DMS 273 (cell line): ENCODE measurements at regions not wholly inside any gene's neighbourhood (a gene's known extent, or its start where the extent isn't known, plus 50 kb on each side); places are given as distances from the start of the nearest gene placed in this dataset.

Experiments used
- DNase-seq: peaks from one replicate; lab custom pipeline; 2025; ENCODE audit not compliant: unreplicated experiment; lab: John Stamatoyannopoulos, UW

GRCh38 chr16:85476389-85476788, 136.7 kb upstream of the GSE1 start:
- DNase-seq: no peak

- DNase-seq: no peak
Observed at GRCh38 chr16:85477801-85478363, 135.2 kb upstream of the GSE1 start.

DNA sequence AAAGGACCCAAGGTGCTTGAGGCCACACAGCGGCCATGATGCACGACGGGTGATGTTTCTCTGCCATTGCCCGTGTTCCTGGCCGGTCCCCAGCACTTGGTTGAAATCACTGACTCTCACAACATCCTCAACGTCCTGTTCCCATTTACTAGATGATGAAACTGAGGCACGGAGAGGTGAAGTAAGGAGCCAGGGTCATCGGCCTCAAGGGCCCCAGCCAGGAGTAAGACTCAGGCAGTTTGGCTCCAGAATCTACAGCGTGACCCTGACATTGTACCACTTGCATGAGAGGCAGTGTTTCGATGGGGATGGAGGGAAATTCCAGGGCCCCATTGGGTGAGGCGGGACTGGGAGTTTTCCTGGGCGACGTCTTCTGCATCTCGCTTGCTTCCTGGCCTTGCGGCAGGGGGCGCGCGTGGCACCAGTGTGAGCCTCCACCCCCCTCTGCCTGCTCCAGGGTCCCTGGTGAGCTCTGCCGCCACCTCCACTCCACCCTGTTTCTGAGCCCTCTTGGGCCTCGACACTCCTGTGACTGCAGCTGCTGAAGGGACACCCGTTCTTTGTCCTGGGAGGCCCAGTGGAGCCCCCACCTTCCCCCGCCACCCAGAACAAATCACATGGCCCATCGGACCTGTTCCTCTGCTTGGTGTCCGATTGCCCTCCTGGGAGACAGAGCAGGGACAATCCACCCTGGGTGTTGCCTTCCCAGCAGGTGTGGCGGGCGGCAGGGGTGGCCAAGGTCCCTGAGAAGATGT, 133.0 kb upstream of the GSE1 start:
- peak; percentile 88 for DNase-seq

DNA sequence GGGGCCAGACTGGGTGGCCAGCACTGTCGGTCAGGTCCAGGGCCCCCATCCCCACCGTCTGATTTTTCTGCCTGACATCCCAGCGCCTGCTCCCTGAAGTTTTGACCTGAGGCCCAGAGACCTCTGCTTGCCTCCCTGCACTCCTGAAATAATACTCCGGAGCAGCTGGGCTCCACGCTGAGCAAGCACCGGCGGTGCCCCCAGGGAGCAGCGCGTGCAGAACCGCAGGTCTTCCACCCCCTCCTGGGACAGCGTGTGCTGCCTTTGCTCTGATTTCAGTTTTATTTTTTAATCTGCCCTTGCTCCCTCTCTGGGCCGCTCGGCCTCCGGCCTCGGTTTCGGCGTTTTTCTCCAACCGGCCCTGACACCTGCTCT, 132.4 kb upstream of the GSE1 start:
- DNase-seq: peak; percentile 95

GRCh38 chr16:85481206-85481605, 131.9 kb upstream of the GSE1 start:
- DNase-seq: no peak

- no peak for DNase-seq
Observed at GRCh38 chr16:85481738-85482137, 131.4 kb upstream of the GSE1 start.

- DNase-seq: peak; percentile 72
Observed at GRCh38 chr16:85483424-85483823, 129.7 kb upstream of the GSE1 start.

GRCh38 chr16:85484347-85485300, 128.5 kb upstream of the GSE1 start:
- DNase-seq: peak; percentile 89

- DNase-seq: peak; percentile 86
Observed at GRCh38 chr16:85485379-85485778, 127.7 kb upstream of the GSE1 start.

- no peak for DNase-seq
Observed at GRCh38 chr16:85486256-85486915, 126.7 kb upstream of the GSE1 start.

DNA sequence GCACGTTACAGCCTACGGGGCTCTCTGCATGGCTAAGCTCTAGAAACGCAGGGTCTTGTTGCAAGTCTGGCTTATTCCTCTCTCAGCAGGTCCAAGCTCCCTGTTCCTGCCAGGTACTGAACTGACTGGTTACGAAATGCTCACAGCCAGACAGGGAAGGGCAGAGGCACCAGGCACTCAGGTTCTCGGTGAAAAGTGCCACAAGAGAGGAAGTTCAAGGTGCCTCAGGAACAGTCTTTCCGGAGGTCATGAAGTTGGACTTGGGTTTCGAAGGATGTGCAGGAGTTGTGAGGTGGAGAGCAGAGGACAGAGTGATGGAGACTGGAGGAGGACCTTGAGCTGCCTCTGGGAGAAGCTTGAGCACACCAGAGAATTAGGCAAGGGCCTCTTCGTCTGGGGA, 124.7 kb upstream of the GSE1 start:
- no peak for DNase-seq

DNA sequence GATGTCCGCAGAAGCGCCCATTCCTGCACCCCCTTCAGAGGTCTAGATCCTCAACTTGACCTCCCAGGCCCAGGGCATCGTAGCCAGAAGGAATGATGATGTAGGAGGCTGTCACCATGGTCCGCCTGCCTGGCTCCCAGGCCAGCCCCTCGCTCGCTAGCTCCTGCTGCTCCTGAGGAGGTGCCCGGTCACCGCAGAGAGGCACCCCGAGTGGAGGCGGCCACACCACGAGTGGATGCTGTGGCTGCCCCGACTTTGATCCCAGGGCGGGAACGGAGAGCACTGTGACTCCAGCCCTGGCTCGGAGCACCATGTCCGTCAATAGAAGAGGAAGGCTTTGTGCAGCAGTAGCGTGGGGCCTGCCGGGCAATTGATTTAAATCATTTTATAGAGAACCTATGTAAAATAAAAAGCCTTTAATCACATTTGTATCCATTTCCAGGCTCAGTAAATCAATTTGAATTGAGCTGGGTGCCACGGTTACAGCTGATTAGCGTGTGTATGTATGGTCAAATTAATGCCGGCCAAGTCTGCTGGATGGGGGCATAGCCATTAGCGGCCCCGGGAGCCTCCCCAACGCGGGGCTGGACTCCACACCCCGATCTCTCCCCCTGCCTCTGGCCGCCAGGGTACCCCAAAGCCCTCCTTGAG, 122.6 kb upstream of the GSE1 start:
- no peak for DNase-seq

GRCh38 chr16:85491058-85491771, 121.9 kb upstream of the GSE1 start:
- DNase-seq: peak; percentile 45

GRCh38 chr16:85491798-85492294, 121.3 kb upstream of the GSE1 start:
- no peak for DNase-seq

- no peak for DNase-seq
Observed at GRCh38 chr16:85492295-85492864, 120.7 kb upstream of the GSE1 start.

DNA sequence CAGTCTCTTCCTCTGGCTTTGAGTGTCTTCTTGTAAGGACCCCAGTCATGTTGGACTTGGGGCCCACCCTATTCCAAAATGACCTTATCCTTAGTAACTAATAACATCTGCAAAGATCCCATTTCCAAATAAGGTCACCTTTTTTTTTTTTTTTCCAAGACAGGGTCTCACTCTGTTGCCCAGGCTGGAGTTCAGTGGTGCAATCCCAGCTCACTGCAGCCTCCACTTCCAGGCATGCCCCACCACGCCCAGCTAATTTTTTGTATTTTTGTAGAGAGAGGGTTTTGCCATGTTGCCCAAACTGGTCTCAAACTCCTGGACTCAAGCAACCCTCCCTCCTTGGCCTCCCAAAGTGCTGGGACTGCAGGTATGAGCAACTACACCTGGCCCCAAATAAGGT, 118.8 kb upstream of the GSE1 start:
- no peak for DNase-seq

GRCh38 chr16:85495259-85495658, 117.9 kb upstream of the GSE1 start:
- no peak for DNase-seq

DNA sequence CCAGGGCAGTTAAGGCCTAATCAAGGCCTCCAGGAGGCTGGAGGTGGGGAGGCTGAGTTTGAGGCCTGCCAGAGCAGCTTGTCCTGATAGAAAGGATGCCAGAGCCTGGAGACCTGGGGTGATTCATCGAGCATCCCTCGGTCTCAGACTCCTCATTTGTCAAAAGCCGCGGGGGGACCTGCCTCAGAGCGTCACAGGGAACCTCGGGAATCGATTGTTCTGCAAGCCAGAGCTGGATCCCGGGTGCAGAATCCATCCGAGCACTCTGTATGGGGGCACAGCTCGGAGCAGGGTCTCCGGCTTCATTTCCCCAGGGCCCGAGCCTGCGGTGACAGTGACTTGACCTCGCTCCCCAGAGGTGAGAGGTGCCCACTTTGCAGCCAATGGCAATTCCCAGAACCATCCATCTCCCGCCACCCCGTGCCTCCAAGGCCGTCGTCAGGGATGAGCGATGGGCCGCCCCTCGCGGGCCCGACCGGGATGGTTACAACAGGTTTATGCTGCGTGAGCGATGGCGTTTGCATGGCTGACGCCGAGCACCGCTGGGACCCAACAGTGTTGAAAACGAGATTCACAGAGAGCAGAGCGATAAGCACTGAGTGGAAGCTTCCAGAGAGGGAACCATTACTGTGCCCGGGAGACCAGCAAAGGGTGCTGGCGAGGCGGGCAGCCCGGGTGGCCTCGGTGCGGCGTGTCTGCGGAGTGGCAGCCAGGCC, 117.1 kb upstream of the GSE1 start:
- no peak for DNase-seq
